ENCODE measurements at regions not wholly inside any gene's neighbourhood (a gene's known extent, or its start where the extent isn't known, plus 50 kb on each side); places are given as distances from the start of the nearest gene placed in this dataset.

DNA sequence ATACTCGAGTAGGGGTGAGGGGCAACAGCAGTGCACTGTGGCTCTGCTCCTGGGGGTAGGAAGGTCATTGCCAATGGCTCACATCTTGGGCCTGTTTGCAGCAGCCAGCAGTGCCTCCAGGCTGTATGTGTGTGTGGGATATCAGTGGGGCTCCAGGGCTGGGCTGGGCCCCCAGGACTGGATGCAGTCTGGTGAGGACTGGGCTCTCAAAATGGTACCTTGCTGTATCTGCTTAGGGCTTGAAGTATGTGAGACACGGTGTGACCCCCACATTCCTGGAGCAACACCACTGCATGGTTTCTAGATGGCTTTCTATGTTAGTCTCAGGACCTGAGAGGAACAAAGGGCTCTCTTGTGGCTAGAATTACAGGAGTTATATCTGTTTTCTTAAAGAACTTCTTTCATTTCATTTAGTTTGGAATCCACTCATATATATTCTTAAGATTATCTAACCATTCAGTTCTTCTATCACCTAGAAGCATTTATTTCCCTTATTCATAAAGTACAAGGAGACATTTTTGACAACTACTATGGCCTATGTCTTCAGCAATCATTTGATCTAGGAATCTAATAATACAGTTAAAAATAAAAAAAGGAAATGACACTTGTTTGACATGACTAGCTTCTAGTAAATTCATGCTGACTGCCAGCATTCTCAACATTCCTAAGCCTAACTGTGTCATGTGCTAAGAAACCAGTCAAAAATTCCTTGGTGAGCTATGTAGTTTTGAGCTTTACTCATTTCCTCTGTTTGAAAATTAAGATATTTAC lies 443.2 kb upstream of the SEMA3A start:
- TF ChIP-seq, protein P1, sequence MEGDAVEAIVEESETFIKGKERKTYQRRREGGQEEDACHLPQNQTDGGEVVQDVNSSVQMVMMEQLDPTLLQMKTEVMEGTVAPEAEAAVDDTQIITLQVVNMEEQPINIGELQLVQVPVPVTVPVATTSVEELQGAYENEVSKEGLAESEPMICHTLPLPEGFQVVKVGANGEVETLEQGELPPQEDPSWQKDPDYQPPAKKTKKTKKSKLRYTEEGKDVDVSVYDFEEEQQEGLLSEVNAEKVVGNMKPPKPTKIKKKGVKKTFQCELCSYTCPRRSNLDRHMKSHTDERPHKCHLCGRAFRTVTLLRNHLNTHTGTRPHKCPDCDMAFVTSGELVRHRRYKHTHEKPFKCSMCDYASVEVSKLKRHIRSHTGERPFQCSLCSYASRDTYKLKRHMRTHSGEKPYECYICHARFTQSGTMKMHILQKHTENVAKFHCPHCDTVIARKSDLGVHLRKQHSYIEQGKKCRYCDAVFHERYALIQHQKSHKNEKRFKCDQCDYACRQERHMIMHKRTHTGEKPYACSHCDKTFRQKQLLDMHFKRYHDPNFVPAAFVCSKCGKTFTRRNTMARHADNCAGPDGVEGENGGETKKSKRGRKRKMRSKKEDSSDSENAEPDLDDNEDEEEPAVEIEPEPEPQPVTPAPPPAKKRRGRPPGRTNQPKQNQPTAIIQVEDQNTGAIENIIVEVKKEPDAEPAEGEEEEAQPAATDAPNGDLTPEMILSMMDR (IDR thresholded peaks at IDR 0.05): no peak
- no peak for TF ChIP-seq POLR2A (IDR thresholded peaks at IDR 0.05)
